Erythroblast (primary cell): ENCODE measurements at regions not wholly inside any gene's neighbourhood (a gene's known extent, or its start where the extent isn't known, plus 50 kb on each side); places are given as distances from the start of the nearest gene placed in this dataset.

Experiments
- DNase-seq, 2 experiments: peaks; one replicate each; lab custom pipeline; 2025; lab: John Stamatoyannopoulos, UW
- GATA1 ChIP-seq: IDR thresholded peaks from 2 replicates; pipeline ENCODE4 v1.6.1; 2011; ENCODE audit warnings: low read depth, mild to moderate bottlenecking, control low read depth, low read length, moderate library complexity
- POLR2A ChIP-seq: IDR thresholded peaks from 2 replicates; pipeline ENCODE4 v1.6.1; 2011; ENCODE audit warnings: mild to moderate bottlenecking, low read length

DNA sequence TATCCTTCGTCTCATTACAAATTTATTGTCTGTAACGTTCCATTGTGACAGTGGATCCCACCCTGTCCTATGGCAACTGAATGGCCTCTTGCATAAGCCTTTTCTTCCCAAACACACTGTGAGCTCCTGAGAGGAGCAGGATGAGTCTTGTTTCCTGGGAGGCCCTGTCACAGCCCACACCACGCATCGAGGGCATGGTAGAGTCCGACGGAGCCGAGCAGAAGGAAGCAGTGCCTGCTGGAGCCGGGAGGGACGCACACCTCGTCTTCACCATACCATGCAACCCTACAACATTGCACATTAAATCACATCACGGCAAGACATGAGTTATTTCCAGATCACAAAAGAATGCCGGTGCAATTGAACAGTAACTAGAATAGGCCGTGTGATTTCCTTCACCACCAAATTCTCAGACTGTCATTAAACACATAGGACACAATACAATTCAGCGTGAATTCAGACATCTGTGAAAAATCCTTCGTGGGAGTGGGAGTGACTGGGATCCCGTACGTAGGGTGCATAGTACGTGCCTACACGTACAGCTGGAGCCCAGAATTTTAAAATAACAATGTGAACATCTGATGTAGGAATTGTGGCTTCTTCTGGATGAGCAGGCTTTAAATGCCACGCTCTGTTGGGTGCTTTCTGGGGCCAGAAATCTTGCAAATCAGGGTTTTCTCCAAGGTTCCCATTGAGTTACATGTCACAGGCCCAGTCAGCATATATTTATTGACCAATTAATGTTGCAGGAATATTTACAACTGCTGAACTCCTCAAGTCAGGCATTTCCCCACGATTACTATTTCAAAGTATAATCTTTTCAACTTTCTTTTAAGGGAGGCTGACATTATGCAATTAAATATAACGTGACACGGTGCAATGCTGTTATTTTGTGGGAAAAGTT is 201.8 kb downstream of the TTLL2 start:
- no peak for TF ChIP-seq GATA1
- TF ChIP-seq POLR2A = no peak

GRCh38 chr6:167528239-167528638 is 203.4 kb downstream of the TTLL2 start:
- TF ChIP-seq GATA1 (no peak), POLR2A (no peak)
- DNase-seq = no peak

More for the DNA sequence above, 201.8 kb downstream of the TTLL2 start:
- DNase-seq = no peak

DNA sequence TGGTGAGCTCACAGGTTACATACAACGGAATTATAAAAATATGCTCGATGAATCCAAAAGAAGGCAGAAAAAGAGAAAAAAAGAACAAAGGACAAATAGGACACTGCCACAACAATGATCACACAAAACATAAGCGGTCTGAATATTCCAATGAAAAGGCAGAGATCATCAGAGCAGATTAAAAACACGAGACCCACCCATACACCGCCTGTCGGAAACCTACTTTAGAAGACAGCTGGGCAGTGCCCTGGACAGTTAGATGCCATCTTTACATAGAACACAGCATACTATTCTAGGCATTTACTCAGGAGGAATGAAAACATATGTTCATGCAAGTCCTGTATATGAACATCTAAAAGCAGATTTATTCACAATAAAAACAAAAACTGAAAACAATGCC is 204.1 kb downstream of the TTLL2 start:
- no peak for DNase-seq
- TF ChIP-seq POLR2A = no peak
- no peak for TF ChIP-seq GATA1

- TF ChIP-seq POLR2A = no peak
- no peak for TF ChIP-seq GATA1
- no peak for DNase-seq
These were observed 204.8 kb downstream of the TTLL2 start for GRCh38 chr6:167529444-167530335.

DNA sequence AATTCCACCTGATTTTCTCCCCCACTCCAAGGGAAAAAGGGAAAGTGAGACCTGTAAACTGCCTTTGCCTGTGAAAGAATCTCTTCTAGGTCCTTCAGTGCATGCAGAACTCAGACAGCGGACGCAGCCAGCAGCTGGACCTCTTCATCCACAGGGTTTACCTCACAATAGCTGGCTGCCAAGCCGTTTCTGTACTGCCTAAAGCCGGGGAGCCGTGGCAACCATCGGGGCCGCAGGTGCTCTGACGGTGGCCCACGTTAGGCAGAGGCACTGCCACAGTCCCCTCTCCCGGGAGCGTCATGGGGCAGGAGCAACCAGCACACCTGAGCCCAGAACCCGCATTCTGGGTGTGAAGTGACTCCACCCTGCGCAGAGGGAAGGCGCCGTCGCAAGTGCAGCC is 206.1 kb downstream of the TTLL2 start:
- no peak for DNase-seq
- TF ChIP-seq GATA1 (no peak), POLR2A (no peak)

DNA sequence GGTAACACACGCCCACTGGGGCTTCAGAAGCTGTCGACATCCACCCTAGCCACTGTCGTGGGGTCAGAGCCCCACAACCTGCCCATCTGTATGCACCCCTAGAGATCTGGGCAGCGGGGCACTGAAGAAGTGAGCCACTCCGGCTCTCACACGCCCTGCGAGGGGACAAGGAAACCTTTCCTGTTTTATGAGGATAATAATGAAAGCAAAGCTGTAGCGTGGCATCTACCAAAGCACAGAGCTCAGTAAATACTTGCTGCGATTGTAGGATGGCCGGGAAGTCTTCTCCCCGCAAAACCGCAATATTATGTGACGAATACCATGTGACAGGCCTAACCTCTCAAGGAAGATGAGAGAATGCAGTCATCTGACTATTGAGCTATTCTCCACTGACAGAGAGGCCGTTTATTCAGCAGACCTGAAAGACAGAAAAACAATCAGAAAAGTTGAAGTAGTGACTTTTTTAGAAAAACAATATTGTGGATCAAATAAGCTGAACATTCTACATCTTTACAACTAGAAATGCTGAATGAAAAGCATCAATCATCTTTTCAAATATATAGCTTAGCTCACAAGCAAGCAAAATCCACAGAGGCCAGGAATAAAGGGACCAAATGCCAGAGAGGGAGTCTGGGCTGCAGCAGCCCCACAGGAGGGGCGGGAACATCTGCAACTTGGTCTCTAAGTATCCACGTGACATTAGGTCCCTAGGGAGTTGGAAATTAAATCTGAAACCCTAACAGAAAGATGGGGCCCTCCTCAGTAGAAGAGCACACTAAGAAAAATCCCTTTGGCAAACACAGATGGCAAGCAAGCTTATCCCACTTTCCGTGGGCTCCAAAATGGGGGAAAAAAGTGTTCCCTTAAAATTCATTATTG is 207.8 kb downstream of the TTLL2 start:
- TF ChIP-seq POLR2A (no peak), GATA1 (no peak)
- no peak for DNase-seq

DNA sequence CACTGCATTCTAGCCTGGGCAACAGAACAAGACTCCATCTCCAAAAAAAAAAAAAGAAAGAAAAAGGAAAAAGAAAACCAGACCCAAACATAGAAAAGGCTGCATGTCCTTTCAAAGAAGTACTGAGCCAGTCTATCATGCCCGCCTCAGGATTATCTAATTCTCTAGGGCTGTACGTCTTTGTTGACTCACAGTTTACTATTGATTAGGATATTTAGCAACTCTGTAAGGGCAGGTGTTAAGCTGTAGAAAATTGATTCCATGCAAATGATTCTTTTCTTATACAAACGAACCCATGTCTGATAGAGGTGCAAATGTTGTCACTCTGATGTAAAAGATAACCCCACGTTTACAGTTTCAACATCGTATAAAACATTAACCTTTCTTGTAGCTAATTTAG is 209.0 kb downstream of the TTLL2 start:
- DNase-seq = no peak
- no peak for TF ChIP-seq GATA1
- no peak for TF ChIP-seq POLR2A

- no peak for TF ChIP-seq GATA1
- no peak for TF ChIP-seq POLR2A
- DNase-seq = no peak
These were observed 212.9 kb downstream of the TTLL2 start for GRCh38 chr6:167537816-167538215.

DNA sequence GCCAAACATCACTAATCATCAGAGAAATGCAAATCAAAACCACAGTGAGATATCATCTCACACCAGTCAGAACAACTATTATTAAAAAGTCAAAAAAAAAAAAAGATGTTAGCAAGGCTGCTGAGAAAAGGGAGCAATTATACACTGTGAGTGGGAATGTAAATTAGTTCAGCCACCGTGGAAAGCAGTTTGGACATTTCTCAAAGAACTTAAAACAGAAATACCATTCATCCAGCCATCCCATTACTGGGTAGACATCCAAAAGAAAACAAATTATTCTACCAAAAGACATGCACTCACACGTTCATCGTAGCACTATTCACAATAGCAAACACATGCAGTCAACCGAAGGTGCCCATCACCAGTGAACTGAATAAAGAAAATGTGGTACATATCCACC is 213.9 kb downstream of the TTLL2 start:
- TF ChIP-seq GATA1 = no peak
- no peak for TF ChIP-seq POLR2A
- DNase-seq = no peak

DNA sequence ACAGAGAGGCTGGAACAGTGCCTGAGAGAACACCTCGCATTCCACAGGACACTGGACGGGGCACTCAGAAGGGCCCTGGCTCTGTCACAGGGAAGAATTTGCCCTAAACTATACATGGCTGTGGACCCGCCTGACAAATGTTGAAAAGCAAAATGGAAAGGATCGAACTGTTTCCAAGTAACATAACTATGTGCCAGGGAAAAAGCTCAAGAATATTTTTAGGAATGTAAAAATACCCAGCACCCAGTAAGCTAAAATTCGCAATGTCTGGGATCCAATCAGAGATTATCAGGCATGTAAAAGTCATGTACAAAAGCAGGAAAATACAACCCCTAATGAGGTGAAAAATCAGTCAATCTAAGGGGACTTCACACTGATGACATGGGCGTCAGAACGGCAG is 215.9 kb downstream of the TTLL2 start:
- TF ChIP-seq GATA1 (no peak), POLR2A (no peak)
- DNase-seq = no peak

DNA sequence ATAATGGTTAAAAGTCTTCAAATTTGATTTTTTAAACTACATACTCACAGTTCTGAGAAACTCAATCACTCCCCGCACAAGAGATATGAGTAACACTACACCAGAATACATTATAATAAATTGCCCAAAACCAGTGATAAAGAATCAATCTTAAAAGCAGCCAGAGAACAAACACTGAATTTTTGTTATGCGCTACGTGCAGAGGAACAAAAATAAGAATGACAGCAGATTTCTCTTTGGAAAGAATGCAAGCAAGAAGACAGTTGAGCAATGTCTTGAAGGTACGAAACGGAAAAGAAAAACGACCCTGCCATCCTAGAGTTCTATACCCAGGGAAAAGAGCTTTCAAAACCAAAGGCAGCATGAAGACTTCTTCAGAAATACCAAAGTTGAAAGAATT is 216.7 kb downstream of the TTLL2 start:
- TF ChIP-seq GATA1 (no peak), POLR2A (no peak)
- no peak for DNase-seq

DNA sequence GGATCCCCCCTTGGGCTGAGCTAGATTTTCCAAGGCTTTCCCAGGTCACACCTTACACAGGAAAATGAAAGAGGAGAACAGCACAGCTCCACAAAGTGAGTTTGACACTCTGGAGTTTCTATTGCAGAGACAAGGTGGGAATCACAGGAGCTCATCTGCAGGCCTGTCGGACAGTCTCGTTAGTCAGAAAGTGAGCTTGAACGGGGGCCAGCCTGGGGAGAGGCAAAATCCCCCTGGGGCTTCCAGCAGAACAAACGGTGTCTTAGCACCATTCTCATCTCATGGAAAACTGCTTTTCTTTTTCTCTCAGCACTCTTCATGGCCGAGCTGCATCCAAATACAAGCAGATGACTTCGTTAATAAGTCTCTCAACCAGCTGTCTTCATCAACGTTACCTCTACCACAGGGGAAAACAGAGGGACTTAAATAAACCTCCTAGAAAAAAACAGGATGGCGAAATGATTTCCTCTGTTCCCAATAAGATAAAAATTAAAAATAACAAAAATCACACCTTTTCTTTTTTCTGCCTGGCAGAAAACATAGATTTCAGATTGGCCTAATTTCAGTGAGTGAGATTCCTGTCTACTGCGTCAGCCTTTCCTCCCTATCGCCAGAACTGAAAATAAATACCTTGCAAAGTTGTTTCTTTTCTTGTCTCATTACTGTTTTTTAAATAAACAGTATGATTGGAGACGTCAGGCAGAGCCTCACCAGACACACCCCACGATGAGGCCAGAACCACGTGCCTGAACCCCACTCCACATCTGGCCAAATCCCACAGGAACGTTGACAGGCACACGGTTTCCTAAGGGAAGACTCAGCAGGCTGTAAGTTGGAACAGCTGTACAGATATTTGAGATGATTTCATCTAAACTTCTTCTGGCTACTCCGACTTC is 219.0 kb downstream of the TTLL2 start:
- no peak for DNase-seq
- TF ChIP-seq POLR2A (no peak), GATA1 (no peak)
